ENCODE measurements at regions not wholly inside any gene's neighbourhood (a gene's known extent, or its start where the extent isn't known, plus 50 kb on each side); places are given as distances from the start of the nearest gene placed in this dataset.
"Not testable (repeated sequence)": the region's sequence is repeated elsewhere in the genome, so short reads cannot be mapped to it uniquely, and the experiment has no call there.

DNA sequence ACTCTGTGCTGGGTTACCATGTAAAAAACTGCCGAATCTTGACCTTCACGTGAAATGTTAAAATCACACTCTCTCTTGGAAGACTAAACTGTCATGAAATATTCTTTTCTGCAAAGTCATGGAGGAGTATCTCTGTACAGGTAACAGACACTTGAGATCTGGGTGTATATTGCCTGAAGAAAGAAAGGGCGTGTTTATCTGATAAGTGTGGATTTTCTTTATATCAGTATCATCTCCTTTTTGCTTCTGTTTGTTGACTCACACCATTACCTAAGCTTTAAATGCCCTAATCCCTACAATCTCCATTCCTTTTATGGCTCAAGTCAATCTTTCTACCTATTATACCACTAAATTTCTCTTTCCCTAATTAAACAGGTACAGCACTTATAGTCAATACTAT, 673.2 kb upstream of the SOX9 start:
- TF ChIP-seq, protein P1, sequence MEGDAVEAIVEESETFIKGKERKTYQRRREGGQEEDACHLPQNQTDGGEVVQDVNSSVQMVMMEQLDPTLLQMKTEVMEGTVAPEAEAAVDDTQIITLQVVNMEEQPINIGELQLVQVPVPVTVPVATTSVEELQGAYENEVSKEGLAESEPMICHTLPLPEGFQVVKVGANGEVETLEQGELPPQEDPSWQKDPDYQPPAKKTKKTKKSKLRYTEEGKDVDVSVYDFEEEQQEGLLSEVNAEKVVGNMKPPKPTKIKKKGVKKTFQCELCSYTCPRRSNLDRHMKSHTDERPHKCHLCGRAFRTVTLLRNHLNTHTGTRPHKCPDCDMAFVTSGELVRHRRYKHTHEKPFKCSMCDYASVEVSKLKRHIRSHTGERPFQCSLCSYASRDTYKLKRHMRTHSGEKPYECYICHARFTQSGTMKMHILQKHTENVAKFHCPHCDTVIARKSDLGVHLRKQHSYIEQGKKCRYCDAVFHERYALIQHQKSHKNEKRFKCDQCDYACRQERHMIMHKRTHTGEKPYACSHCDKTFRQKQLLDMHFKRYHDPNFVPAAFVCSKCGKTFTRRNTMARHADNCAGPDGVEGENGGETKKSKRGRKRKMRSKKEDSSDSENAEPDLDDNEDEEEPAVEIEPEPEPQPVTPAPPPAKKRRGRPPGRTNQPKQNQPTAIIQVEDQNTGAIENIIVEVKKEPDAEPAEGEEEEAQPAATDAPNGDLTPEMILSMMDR (IDR thresholded peaks at IDR 0.05; ENCODE audit: low read depth, low read length), result no peak
- Histone ChIP-seq H3K4me3 (ENCODE audit: low read depth, low read length) (no peak overlapping the region), H3K27me3 (ENCODE audit: control insufficient read depth, insufficient read depth, low read length) (no peaks in the 10 kb centered on the region), H3K9me3 (ENCODE audit: control insufficient read depth, insufficient read depth, low read length) (no peaks in the 10 kb centered on the region), H3K27ac (ENCODE audit: low read depth, low read length) (no peak overlapping the region)
- DNase-seq (ENCODE audit: low read depth, low spot score), result no peak
- ChIA-PET POLR2A (no interaction called here), CTCF (no interaction called here)

DNA sequence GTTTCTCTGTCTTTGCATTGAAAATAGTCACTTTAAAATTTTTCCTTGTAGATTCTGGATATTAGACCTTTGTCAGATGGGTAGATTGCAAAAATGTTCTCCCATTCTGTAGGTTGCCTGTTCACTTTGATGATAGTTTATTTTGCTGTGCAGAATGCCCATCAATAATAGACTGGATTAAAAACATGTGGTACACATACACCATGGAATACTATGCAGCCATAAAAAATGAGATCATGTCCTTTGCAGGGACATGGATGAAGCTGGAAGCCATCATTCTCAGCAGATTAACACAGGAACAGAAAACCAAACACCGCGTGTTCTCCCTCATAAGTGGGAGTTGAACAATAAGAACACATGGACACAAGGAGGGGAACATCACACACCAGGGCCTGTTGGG, 670.2 kb upstream of the SOX9 start:
- H3K27ac ChIP-seq (ENCODE audit: low read depth, low read length); DNase-seq (ENCODE audit: low read depth, low spot score); CTCF ChIA-PET; H3K9me3 ChIP-seq (ENCODE audit: control insufficient read depth, insufficient read depth, low read length); H3K4me3 ChIP-seq (ENCODE audit: low read depth, low read length); H3K27me3 ChIP-seq (ENCODE audit: control insufficient read depth, insufficient read depth, low read length); POLR2A ChIA-PET: not testable (repeated sequence)

DNA sequence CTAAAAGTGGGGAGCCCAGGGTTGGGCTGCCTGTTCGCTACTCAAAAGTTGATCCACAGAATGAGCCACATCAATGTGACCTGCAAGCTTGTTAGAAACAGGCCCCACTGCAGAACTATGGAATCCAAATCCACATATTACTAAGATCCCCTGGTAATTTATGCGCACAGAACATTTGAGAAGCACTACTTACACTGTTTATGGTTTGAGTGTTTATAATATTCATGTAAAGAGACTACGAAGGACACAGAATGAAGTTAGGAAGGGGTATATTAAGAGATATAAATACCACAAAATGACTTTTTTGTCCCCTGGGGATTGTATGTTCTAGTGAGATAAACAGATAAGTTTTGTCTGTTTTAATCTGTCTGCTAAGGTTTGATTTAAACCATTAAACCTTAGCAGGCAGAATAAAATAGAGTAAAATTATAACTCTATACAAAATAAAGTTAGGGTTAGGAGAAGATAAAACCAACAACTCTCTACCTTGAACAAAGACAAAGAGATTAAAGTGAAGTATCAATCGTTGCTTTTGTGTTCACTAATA, 666.9 kb upstream of the SOX9 start:
- TF ChIP-seq, protein P1 (IDR thresholded peaks at IDR 0.05; ENCODE audit: low read depth, low read length), result no peak
- DNase-seq (ENCODE audit: low read depth, low spot score), result no peak
- no peaks in the 10 kb centered on the region for H3K27me3 ChIP-seq (ENCODE audit: control insufficient read depth, insufficient read depth, low read length)
- no peak overlapping the region for H3K4me3 ChIP-seq (ENCODE audit: low read depth, low read length)
- CTCF ChIA-PET, result interaction anchor here (1.2 kb wide), 1 partner anchor 19 kb away, joined by 5 read pairs; no protein-coding TSS in a partner anchor
- POLR2A ChIA-PET, result no interaction called here
- no peaks in the 10 kb centered on the region for H3K9me3 ChIP-seq (ENCODE audit: control insufficient read depth, insufficient read depth, low read length)
- no peak overlapping the region for H3K27ac ChIP-seq (ENCODE audit: low read depth, low read length)

DNA sequence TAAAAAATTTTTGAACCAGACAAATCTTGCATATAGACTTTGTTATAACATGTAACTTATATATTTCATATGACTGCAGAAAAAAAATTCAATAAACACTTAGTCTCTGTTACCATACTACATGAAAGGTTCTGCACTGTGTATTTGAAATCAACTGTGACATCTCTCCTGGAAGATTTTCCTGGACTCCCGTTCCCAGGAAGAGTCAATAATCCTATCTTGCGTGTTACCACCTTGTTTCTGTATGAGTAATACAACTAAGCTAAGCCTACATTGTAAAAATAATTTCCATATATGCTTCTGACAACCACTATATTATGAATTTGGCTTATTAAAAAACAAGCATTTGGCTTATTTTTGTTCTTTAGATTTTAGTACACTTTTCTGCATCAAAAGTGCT, 665.6 kb upstream of the SOX9 start:
- TF ChIP-seq, protein P1 (IDR thresholded peaks at IDR 0.05; ENCODE audit: low read depth, low read length), result no peak
- H3K9me3 ChIP-seq (ENCODE audit: control insufficient read depth, insufficient read depth, low read length), result no peaks in the 10 kb centered on the region
- CTCF ChIA-PET, result interaction anchor here (1.1 to 1.2 kb wide), 2 partner anchors 16 to 18 kb away, joined by 3 to 5 read pairs; no protein-coding TSS in a partner anchor
- DNase-seq (ENCODE audit: low read depth, low spot score), result no peak
- H3K4me3 ChIP-seq (ENCODE audit: low read depth, low read length), result no peak overlapping the region
- H3K27me3 ChIP-seq (ENCODE audit: control insufficient read depth, insufficient read depth, low read length), result no peaks in the 10 kb centered on the region
- POLR2A ChIA-PET, result no interaction called here
- H3K27ac ChIP-seq (ENCODE audit: low read depth, low read length), result no peak overlapping the region

DNA sequence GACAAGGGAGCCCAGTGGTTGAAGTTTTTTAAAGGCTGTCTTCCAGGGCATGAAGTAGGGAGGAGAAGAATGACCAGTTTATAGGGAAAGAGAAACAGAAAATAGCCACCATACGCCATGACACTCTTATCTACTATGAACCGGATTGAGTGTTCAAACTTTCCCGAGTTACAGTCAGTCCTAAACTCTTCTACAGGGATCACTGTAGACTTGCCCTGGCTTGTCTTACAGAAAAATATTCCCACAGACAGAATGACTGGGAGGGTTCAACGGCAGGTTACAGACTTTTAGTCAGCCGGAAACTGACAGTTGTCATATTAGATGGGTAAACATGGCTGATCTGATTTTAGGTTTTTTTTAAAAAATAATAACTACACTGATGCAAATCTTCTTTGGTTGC, 662.5 kb upstream of the SOX9 start:
- no peaks in the 10 kb centered on the region for H3K27me3 ChIP-seq (ENCODE audit: control insufficient read depth, insufficient read depth, low read length)
- H3K9me3 ChIP-seq (ENCODE audit: control insufficient read depth, insufficient read depth, low read length), result no peaks in the 10 kb centered on the region
- DNase-seq (ENCODE audit: low read depth, low spot score), result no peak
- ChIA-PET POLR2A (no interaction called here), CTCF (interaction anchor here (1.2 kb wide), 1 partner anchor 15 kb away, joined by 6 read pairs; no protein-coding TSS in a partner anchor)
- no peak overlapping the region for H3K27ac ChIP-seq (ENCODE audit: low read depth, low read length)
- no peak overlapping the region for H3K4me3 ChIP-seq (ENCODE audit: low read depth, low read length)
- TF ChIP-seq, protein P1 (IDR thresholded peaks at IDR 0.05; ENCODE audit: low read depth, low read length), result no peak

Data from AG04450 (cell line).